SK-N-SH (cell line): ENCODE measurements at regions not wholly inside any gene's neighbourhood (a gene's known extent, or its start where the extent isn't known, plus 50 kb on each side); places are given as distances from the start of the nearest gene placed in this dataset.

Experiments
- CTCF ChIA-PET: fragments of 300-600, 350-600 bp; formaldehyde crosslinking; extraction: SDS; loops from one replicate; lab custom pipeline; 2021; lab: Yijun Ruan, JAX
- POLR2A ChIA-PET: fragments of 350-600 bp; sonication (Branson Sonifier 250); formaldehyde crosslinking; extraction: SDS; loops from one replicate; lab custom pipeline; 2020; ENCODE audit warnings: antibody characterized with exemption, inconsistent platforms; lab: Yijun Ruan, JAX
- DNase-seq: peaks from one replicate; pipeline ENCODE4 v3.0.0; 2012
- H2AFZ ChIP-seq: fragments of 200-600 bp; sonication (generic); 2 replicates; pipeline ENCODE4 v1.8.1; 2016; ENCODE audit warnings: antibody characterized with exemption, mild to moderate bottlenecking, low read depth
- H3F3A ChIP-seq: fragments of 200-600 bp; sonication (generic); replicated peaks from 2 replicates; pipeline ENCODE3; 2016; ENCODE audit warnings: antibody characterized with exemption, mild to moderate bottlenecking; ENCODE audit not compliant: insufficient read depth
- H3K27ac ChIP-seq, 2 experiments: fragments of 200-500 bp in 1 of 2; fragments of 200-600 bp in 1 of 2; sonication (Bioruptor generic) in 1 of 2; sonication (generic), shearing (Covaris generic) in 1 of 2; 2 replicates each; pipeline versions ENCODE4 v1.5.1 to v1.6.1; 2014 to 2016; ENCODE audit warnings: low read depth in 2 of 2, inconsistent platforms in 1 of 2, low read length in 1 of 2, mild to moderate bottlenecking in 1 of 2, mixed read lengths in 1 of 2
- H3K27me3 ChIP-seq: fragments of 200-600 bp; sonication (generic), shearing (Covaris generic); 2 replicates; pipeline ENCODE4 v1.6.1; 2016; ENCODE audit warnings: mixed run types; ENCODE audit not compliant: insufficient read depth
- H3K36me3 ChIP-seq, 2 experiments: fragments of 200-500 bp in 1 of 2; fragments of 200-600 bp in 1 of 2; sonication (Bioruptor generic) in 1 of 2; sonication (generic) in 1 of 2; replicated peaks in 1 of 2; 2 replicates each; pipeline versions ENCODE3 to v1.5.1; 2014 to 2016; ENCODE audit warnings: low read length in 1 of 2, mild to moderate bottlenecking in 1 of 2; ENCODE audit not compliant: insufficient read depth in 2 of 2, control insufficient read depth in 1 of 2
- H3K4me1 ChIP-seq, 2 experiments: fragments of 200-500 bp in 1 of 2; fragments of 200-600 bp in 1 of 2; sonication (Bioruptor generic) in 1 of 2; sonication (generic), shearing (Covaris generic) in 1 of 2; 2 replicates each; pipeline versions ENCODE4 v1.5.1 to v1.6.1; 2014 to 2016; ENCODE audit warnings: low read depth in 1 of 2, low read length in 1 of 2, mixed run types in 1 of 2; ENCODE audit not compliant: insufficient read depth in 2 of 2, control insufficient read depth in 1 of 2
- H3K4me2 ChIP-seq: fragments of 200-600 bp; sonication (generic), shearing (Covaris generic); 2 replicates; pipeline ENCODE4 v1.6.1; 2017; ENCODE audit warnings: mixed run types
- H3K4me3 ChIP-seq, 2 experiments: fragments of 200-500 bp in 1 of 2; fragments of 200-600 bp in 1 of 2; sonication (Bioruptor generic) in 1 of 2; sonication (generic), shearing (Covaris generic) in 1 of 2; 2 replicates each; pipeline versions ENCODE4 v1.5.1 to v1.8.1; 2014 to 2016; ENCODE audit warnings: low read depth in 2 of 2, inconsistent platforms in 1 of 2, low read length in 1 of 2, mild to moderate bottlenecking in 1 of 2, mixed read lengths in 1 of 2, moderate library complexity in 1 of 2
- H3K79me2 ChIP-seq: fragments of 200-600 bp; sonication (generic); 2 replicates; pipeline ENCODE4 v1.8.1; 2017; ENCODE audit warnings: mild to moderate bottlenecking; ENCODE audit not compliant: insufficient read depth
- H3K9ac ChIP-seq: fragments of 200-600 bp; sonication (generic); 2 replicates; pipeline ENCODE4 v1.6.1; 2017; ENCODE audit warnings: mixed run types
- H3K9me2 ChIP-seq: fragments of 200-600 bp; sonication (generic); 2 replicates; pipeline ENCODE4 v1.6.1; 2017; ENCODE audit warnings: mixed run types
- H3K9me3 ChIP-seq: fragments of 200-600 bp; sonication (generic); 2 replicates; pipeline ENCODE4 v1.6.1; 2017; ENCODE audit warnings: mixed run types, mild to moderate bottlenecking, moderate library complexity
- H4K20me1 ChIP-seq: fragments of 200-600 bp; sonication (generic); 2 replicates; pipeline ENCODE4 v1.6.1; 2017; ENCODE audit warnings: mild to moderate bottlenecking, mixed run types; ENCODE audit not compliant: insufficient read depth
- CHD2 ChIP-seq: fragments of 150-350 bp; IDR thresholded peaks from 2 replicates; pipeline ENCODE4 v1.6.1; 2018; ENCODE audit warnings: low read length; ENCODE audit not compliant: partially characterized antibody
- EZH2phosphoT487 ChIP-seq: fragments of 200-600 bp; sonication (generic); IDR thresholded peaks from 2 replicates; pipeline ENCODE4 v1.6.1; 2017; ENCODE audit warnings: low read depth, mixed run types, mild to moderate bottlenecking, antibody characterized with exemption, moderate library complexity, borderline replicate concordance
- FOSL2 ChIP-seq: IDR thresholded peaks from 2 replicates; pipeline ENCODE4 v1.4.0; 2012; ENCODE audit warnings: low read depth, mild to moderate bottlenecking, moderate library complexity, borderline replicate concordance
- GATA2 ChIP-seq: sonication (generic); formaldehyde crosslinking; IDR thresholded peaks from 2 replicates; pipeline ENCODE4 v1.5.0; 2020; ENCODE audit warnings: mild to moderate bottlenecking, missing genetic modification reagents
- MEF2A ChIP-seq: IDR thresholded peaks from 2 replicates; pipeline ENCODE4 v1.4.0; 2012; ENCODE audit warnings: low read depth, borderline replicate concordance
- MXI1 ChIP-seq: IDR thresholded peaks from 2 replicates; pipeline ENCODE4 v1.6.1; 2012; ENCODE audit warnings: mild to moderate bottlenecking, low read depth, low read length, improper control_type of control experiment
- NFIC ChIP-seq: IDR thresholded peaks from 2 replicates; pipeline ENCODE4 v1.4.0; 2012; ENCODE audit warnings: borderline replicate concordance
- NRF1 ChIP-seq: IDR thresholded peaks from 2 replicates; pipeline ENCODE4 v1.6.1; 2012; ENCODE audit warnings: low read depth, mild to moderate bottlenecking, low read length
- POLR2AphosphoS5 ChIP-seq: IDR thresholded peaks from 2 replicates; pipeline ENCODE4 v1.6.1; 2012; ENCODE audit warnings: low read depth, low read length
- RAD21 ChIP-seq: IDR thresholded peaks from 2 replicates; pipeline ENCODE4 v1.6.1; 2012; ENCODE audit warnings: mild to moderate bottlenecking, low read length
- RFX5 ChIP-seq: IDR thresholded peaks from 2 replicates; pipeline ENCODE4 v1.6.1; 2012; ENCODE audit warnings: mild to moderate bottlenecking, improper control_type of control experiment, low read length
- SIN3A ChIP-seq: IDR thresholded peaks from 2 replicates; pipeline ENCODE4 v1.6.1; 2012; ENCODE audit warnings: low read depth, mild to moderate bottlenecking, low read length, moderate library complexity, borderline replicate concordance
- TCF12 ChIP-seq: IDR thresholded peaks from 2 replicates; pipeline ENCODE4 v1.4.0; 2012
- TEAD4 ChIP-seq: IDR thresholded peaks from 2 replicates; pipeline ENCODE4 v1.4.0; 2012; ENCODE audit warnings: mild to moderate bottlenecking, borderline replicate concordance; ENCODE audit not compliant: insufficient read depth
- WGBS: methylation state at CpG from one replicate; pipeline ENCODE4 v1.1.6; 2017; ENCODE audit warnings: low lambda C conversion rate; 5-methylcytosine and 5-hydroxymethylcytosine counted together
- TF ChIP-seq, protein P1 (sequence below): IDR thresholded peaks from 2 replicates; pipeline ENCODE4 v1.6.1; 2012; ENCODE audit warnings: mild to moderate bottlenecking, low read depth, low read length, moderate library complexity
- TF ChIP-seq, protein P2 (sequence below): IDR thresholded peaks from 2 replicates; pipeline ENCODE4 v1.4.0; 2012; ENCODE audit warnings: low read depth, borderline replicate concordance
- TF ChIP-seq, protein P3 (sequence below): IDR thresholded peaks from 2 replicates; pipeline ENCODE4; 2012

DNA sequence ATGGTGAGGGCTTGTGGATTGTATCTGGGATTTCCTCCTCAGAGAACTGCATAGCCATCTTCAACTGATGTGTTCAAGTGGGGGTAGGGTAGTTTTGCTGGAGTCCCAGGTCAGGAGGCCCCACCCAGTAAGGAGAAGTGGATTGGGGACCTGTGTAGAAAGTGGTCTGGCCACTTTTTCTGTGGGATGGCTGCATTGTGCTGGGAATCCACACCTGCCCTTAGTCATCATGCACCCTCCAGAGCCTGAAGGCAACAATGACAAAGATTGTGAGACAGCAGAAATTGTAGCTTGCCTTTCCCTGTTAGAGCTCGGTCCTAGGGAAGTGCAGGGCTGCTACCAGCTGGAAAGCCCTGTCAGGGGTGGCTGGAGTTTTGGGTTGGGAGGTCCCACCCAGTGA is 255.4 kb downstream of the NDFIP2 start:
- Histone ChIP-seq H3K27me3 (no peaks in the 10 kb centered on the region), H3K4me2 (no peak overlapping the region), H3K27ac (no peak overlapping the region), H3K9me3 (no peaks in the 10 kb centered on the region), H3K9ac (no peak overlapping the region), H4K20me1 (no peaks in the 10 kb centered on the region), H2AFZ (no peak overlapping the region), H3K36me3 (no peaks in the 10 kb centered on the region), H3K4me1 (peaks cover 0 to 11% of the 10 kb centered on the region in 2 experiments; a peak in 2 of 4 replicates)
- no peak for DNase-seq
- POLR2A ChIA-PET: no interaction called here
- 88% methylated on average over 1 of the region's 1 CpG for WGBS
- TF ChIP-seq NRF1 (no peak), MEF2A (no peak), NFIC (no peak), POLR2AphosphoS5 (no peak), SIN3A (no peak), MXI1 (no peak), CHD2 (no peak), TCF12 (no peak), TEAD4 (no peak), FOSL2 (no peak), GATA2 (CRISPR knock-in tag) (no peak), RFX5 (no peak), RAD21 (no peak), EZH2phosphoT487 (no peak)
- TF ChIP-seq, protein P1, sequence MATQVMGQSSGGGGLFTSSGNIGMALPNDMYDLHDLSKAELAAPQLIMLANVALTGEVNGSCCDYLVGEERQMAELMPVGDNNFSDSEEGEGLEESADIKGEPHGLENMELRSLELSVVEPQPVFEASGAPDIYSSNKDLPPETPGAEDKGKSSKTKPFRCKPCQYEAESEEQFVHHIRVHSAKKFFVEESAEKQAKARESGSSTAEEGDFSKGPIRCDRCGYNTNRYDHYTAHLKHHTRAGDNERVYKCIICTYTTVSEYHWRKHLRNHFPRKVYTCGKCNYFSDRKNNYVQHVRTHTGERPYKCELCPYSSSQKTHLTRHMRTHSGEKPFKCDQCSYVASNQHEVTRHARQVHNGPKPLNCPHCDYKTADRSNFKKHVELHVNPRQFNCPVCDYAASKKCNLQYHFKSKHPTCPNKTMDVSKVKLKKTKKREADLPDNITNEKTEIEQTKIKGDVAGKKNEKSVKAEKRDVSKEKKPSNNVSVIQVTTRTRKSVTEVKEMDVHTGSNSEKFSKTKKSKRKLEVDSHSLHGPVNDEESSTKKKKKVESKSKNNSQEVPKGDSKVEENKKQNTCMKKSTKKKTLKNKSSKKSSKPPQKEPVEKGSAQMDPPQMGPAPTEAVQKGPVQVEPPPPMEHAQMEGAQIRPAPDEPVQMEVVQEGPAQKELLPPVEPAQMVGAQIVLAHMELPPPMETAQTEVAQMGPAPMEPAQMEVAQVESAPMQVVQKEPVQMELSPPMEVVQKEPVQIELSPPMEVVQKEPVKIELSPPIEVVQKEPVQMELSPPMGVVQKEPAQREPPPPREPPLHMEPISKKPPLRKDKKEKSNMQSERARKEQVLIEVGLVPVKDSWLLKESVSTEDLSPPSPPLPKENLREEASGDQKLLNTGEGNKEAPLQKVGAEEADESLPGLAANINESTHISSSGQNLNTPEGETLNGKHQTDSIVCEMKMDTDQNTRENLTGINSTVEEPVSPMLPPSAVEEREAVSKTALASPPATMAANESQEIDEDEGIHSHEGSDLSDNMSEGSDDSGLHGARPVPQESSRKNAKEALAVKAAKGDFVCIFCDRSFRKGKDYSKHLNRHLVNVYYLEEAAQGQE: no peak
- TF ChIP-seq, protein P2, sequence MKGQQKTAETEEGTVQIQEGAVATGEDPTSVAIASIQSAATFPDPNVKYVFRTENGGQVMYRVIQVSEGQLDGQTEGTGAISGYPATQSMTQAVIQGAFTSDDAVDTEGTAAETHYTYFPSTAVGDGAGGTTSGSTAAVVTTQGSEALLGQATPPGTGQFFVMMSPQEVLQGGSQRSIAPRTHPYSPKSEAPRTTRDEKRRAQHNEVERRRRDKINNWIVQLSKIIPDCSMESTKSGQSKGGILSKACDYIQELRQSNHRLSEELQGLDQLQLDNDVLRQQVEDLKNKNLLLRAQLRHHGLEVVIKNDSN: no peak
- TF ChIP-seq, protein P3, sequence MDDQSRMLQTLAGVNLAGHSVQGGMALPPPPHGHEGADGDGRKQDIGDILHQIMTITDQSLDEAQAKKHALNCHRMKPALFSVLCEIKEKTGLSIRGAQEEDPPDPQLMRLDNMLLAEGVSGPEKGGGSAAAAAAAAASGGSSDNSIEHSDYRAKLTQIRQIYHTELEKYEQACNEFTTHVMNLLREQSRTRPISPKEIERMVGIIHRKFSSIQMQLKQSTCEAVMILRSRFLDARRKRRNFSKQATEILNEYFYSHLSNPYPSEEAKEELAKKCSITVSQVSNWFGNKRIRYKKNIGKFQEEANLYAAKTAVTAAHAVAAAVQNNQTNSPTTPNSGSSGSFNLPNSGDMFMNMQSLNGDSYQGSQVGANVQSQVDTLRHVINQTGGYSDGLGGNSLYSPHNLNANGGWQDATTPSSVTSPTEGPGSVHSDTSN: no peak
- TF ChIP-seq, all 33 proteins: peak for 0
- CTCF ChIA-PET: interaction anchor here (0.6 kb wide), 1 partner anchor 39 kb away, joined by 3 read pairs; no protein-coding TSS in a partner anchor
- Histone ChIP-seq H3K4me3 (no peak overlapping the region), H3K9me2 (no peaks in the 10 kb centered on the region), H3K79me2 (no peaks in the 10 kb centered on the region), H3F3A (no peaks in the 10 kb centered on the region)
